ENCODE measurements at regions not wholly inside any gene's neighbourhood (a gene's known extent, or its start where the extent isn't known, plus 50 kb on each side); places are given as distances from the start of the nearest gene placed in this dataset.

GRCh38 chr7:81068-81925, 111.1 kb upstream of the FAM20C start:
- TF ChIP-seq POLR2A (IDR thresholded peaks at IDR 0.05; ENCODE audit: low read length): no peak
- TF ChIP-seq GATA1 (IDR thresholded peaks at IDR 0.05; ENCODE audit: low read depth, low read length): no peak
